ENCODE measurements at regions not wholly inside any gene's neighbourhood (a gene's known extent, or its start where the extent isn't known, plus 50 kb on each side); places are given as distances from the start of the nearest gene placed in this dataset.
"Not testable (repeated sequence)": the region's sequence is repeated elsewhere in the genome, so short reads cannot be mapped to it uniquely, and the experiment has no call there.

DNA sequence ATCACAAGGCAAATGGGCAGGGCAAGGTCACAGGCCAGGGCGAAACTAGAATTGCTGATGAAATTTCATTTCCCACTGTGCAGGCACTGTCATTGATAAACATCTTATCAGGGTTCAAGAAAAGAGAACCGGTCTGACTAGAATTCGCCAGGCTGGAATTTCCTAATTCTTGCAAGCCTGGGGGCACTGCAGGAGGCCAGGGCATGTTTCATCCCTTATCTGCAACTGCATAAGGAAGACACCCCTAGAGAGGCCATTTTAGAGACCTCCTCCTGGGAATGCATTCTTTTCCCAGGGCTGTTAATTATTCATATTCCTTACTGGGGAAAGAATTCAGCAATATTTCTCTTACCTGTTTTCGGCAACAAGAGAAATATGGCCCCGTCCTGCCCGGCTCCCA, 266.2 kb upstream of the CYLC2 start:
- Histone ChIP-seq H3K27me3 (no peaks in the 10 kb centered on the region), H3K4me3 (no peak overlapping the region), H3K27ac (replicated peaks in 1 of 4) (no peak overlapping the region), H3K36me3 (no peaks in the 10 kb centered on the region), H3K4me1 (no peaks in the 10 kb centered on the region), H3K9me3 (peaks cover 0 to 7% (median 0%) of the 10 kb centered on the region in 4 donors)
- intact Hi-C loops (cut with DNase I): no loop called here
- DNase-seq (ENCODE audit: extremely low spot score): no peak
- 88% methylated on average over 6 of the region's 6 CpGs for WGBS
- TF ChIP-seq POLR2A (IDR thresholded peaks at IDR 0.05; ENCODE audit: low read depth) (no peak), POLR2AphosphoS5 (IDR thresholded peaks at IDR 0.05) (no peak), CTCF (IDR thresholded peaks at IDR 0.05) (no peak), EP300 (IDR thresholded peaks at IDR 0.05) (no peak)

DNA sequence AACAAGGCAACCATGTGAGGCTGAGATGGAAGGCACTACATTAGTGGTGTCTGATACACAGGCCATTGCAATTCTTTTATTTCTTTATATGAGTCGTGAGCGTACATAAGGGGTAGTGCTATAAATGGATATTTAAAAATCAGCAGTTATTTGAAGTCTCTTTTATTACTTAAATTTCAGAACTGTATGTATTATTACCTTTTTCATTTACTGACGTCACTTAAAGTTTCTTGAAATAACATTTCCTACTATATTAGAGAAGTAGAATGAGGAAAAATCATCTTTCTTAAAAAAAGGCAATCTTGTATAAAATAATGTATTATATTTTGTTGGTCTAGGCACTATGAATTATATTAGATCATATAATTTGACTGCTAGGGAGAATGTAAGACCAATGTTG, 280.9 kb upstream of the CYLC2 start:
- DNase-seq (ENCODE audit: extremely low spot score): no peak
- TF ChIP-seq CTCF (IDR thresholded peaks at IDR 0.05): no peak
- no peak for TF ChIP-seq EP300 (IDR thresholded peaks at IDR 0.05)
- TF ChIP-seq POLR2AphosphoS5 (IDR thresholded peaks at IDR 0.05): no peak
- no peak for TF ChIP-seq POLR2A (IDR thresholded peaks at IDR 0.05; ENCODE audit: low read depth)
- H3K9me3 ChIP-seq: peaks cover 0 to 16% (median 9%) of the 10 kb centered on the region in 4 donors
- intact Hi-C loops (cut with DNase I): no loop called here
- no peak overlapping the region for H3K27ac ChIP-seq (replicated peaks in 1 of 4)
- no peaks in the 10 kb centered on the region for H3K4me1 ChIP-seq
- no peaks in the 10 kb centered on the region for H3K27me3 ChIP-seq
- WGBS: 59% methylated on average over 3 of the region's 3 CpGs
- no peak overlapping the region for H3K4me3 ChIP-seq
- no peaks in the 10 kb centered on the region for H3K36me3 ChIP-seq

GRCh38 chr9:102712910-102713309, 282.2 kb upstream of the CYLC2 start:
- intact Hi-C loops (cut with DNase I); H3K36me3 ChIP-seq; DNase-seq (ENCODE audit: extremely low spot score); H3K4me3 ChIP-seq; H3K27me3 ChIP-seq; H3K27ac ChIP-seq (replicated peaks in 1 of 4); H3K4me1 ChIP-seq: not testable (repeated sequence)
- peaks cover 0 to 16% (median 9%) of the 10 kb centered on the region in 4 donors for H3K9me3 ChIP-seq
- 85% methylated on average over 8 of the region's 8 CpGs for whole genome bisulfite sequencing

DNA sequence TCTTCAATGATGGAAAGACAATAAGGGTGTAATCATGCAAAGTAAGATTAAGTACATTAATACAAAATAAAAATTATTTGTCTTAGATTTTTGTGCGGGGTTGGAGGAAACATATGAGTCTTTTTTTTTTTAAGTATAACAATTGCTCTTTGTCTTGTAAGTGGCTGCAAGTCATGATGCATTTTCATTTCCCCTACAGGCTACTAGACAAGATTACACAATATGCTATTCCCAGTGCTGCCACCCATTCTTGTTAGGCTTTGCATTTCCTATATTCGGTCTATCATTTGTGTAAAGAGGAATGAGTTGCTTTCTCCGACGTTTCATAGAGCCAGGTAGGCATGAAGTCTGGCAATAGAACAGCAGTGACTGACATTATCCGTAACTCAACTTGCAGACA, 294.2 kb upstream of the CYLC2 start:
- H3K4me3 ChIP-seq: no peak overlapping the region
- no peak for TF ChIP-seq EP300 (IDR thresholded peaks at IDR 0.05)
- no peak for TF ChIP-seq POLR2AphosphoS5 (IDR thresholded peaks at IDR 0.05)
- TF ChIP-seq POLR2A (IDR thresholded peaks at IDR 0.05; ENCODE audit: low read depth): no peak
- no peak for TF ChIP-seq CTCF (IDR thresholded peaks at IDR 0.05)
- H3K9me3 ChIP-seq: no peaks in the 10 kb centered on the region
- H3K36me3 ChIP-seq: no peaks in the 10 kb centered on the region
- no peak overlapping the region for H3K27ac ChIP-seq (replicated peaks in 1 of 4)
- no peaks in the 10 kb centered on the region for H3K4me1 ChIP-seq
- intact Hi-C loops (cut with DNase I): no loop called here
- no peak for DNase-seq (ENCODE audit: extremely low spot score)
- 63% methylated on average over 5 of the region's 5 CpGs for WGBS
- no peaks in the 10 kb centered on the region for H3K27me3 ChIP-seq

- Histone ChIP-seq H3K4me3 (no peak overlapping the region), H3K36me3 (no peaks in the 10 kb centered on the region), H3K27ac (replicated peaks in 1 of 4) (no peak overlapping the region), H3K9me3 (no peaks in the 10 kb centered on the region), H3K4me1 (no peaks in the 10 kb centered on the region), H3K27me3 (no peaks in the 10 kb centered on the region)
- no peak for TF ChIP-seq POLR2AphosphoS5 (IDR thresholded peaks at IDR 0.05)
- TF ChIP-seq CTCF (IDR thresholded peaks at IDR 0.05): no peak
- TF ChIP-seq EP300 (IDR thresholded peaks at IDR 0.05): no peak
- no peak for TF ChIP-seq POLR2A (IDR thresholded peaks at IDR 0.05; ENCODE audit: low read depth)
- WGBS: 76% methylated on average over 3 of the region's 3 CpGs
- intact Hi-C loops (cut with DNase I): no loop called here
- no peak for DNase-seq (ENCODE audit: extremely low spot score)
These were observed 325.9 kb upstream of the CYLC2 start for GRCh38 chr9:102669220-102669619.

All from esophagus muscularis mucosa (tissue), 4 donors.